ENCODE measurements at regions not wholly inside any gene's neighbourhood (a gene's known extent, or its start where the extent isn't known, plus 50 kb on each side); places are given as distances from the start of the nearest gene placed in this dataset.

DNA sequence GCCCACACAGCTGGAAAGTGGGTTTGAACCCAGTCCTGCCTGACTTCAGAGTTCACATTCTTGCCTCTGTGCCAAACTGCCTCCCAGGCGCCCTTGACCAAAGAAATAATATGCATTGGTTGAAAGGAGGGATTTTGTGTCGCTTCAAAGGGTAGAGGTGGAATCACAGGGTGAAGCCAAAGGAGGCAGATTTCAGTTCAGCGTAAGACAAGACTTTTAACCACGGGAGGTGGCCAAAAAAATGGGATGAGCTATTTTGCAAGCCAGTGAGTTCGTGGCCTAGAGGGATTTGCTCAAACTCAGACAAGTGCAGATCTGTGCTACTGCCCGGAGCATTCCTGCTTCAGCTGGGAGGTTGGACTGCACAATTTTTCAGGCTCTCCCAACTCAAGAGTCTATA, 57.6 kb upstream of the RANBP3L start:
- TF ChIP-seq CTCF (IDR thresholded peaks at IDR 0.05; ENCODE audit: low read length) (no peak), EZH2 (optimal IDR thresholded peaks at IDR 0.05; ENCODE audit: low read depth, low read length) (no peak)
